Lower lobe of right lung (tissue), 2 donors: ENCODE measurements at regions not wholly inside any gene's neighbourhood (a gene's known extent, or its start where the extent isn't known, plus 50 kb on each side); places are given as distances from the start of the nearest gene placed in this dataset.

Experiments
- ATAC-seq, 2 donors: fragments of 200-7000 bp; cut with Tn5 transposase; one replicate each; pipeline ENCODE4 v1.9.1; 2020 to 2022; ENCODE audit warnings: mild to moderate bottlenecking in 2 of 2, moderate library complexity in 2 of 2
- DNase-seq: peaks from one replicate; pipeline ENCODE4 v3.0.0-alpha.2; 2020
- H3K27ac ChIP-seq: fragments of 200-600 bp; one replicate; pipeline ENCODE4 v1.8.0; 2022
- H3K27me3 ChIP-seq: fragments of 200-600 bp; one replicate; pipeline ENCODE4 v1.8.0; 2022; ENCODE audit warnings: low read depth
- H3K36me3 ChIP-seq: fragments of 200-600 bp; one replicate; pipeline ENCODE4 v1.8.0; 2022; ENCODE audit warnings: mild to moderate bottlenecking
- H3K4me1 ChIP-seq: fragments of 200-600 bp; one replicate; pipeline ENCODE4 v1.8.0; 2022
- H3K4me3 ChIP-seq: fragments of 200-600 bp; one replicate; pipeline ENCODE4 v1.8.0; 2022; ENCODE audit warnings: mild to moderate bottlenecking
- H3K9me3 ChIP-seq: fragments of 200-600 bp; one replicate; pipeline ENCODE4 v1.8.0; 2022
- intact Hi-C: fragments of 100-400 bp; cut with DNase I; formaldehyde crosslinking; loops from one replicate; pipeline ENCODE4 v1.11.0; 2022
- TF ChIP-seq, protein P1 (sequence below): fragments of 200-600 bp; IDR thresholded peaks from one replicate; pipeline ENCODE4 v1.8.0; 2022; ENCODE audit warnings: antibody characterized with exemption, mild to moderate bottlenecking
- donor health status: DM: no; HTN: yes; CAD: no; lungs with severe emphysema.

DNA sequence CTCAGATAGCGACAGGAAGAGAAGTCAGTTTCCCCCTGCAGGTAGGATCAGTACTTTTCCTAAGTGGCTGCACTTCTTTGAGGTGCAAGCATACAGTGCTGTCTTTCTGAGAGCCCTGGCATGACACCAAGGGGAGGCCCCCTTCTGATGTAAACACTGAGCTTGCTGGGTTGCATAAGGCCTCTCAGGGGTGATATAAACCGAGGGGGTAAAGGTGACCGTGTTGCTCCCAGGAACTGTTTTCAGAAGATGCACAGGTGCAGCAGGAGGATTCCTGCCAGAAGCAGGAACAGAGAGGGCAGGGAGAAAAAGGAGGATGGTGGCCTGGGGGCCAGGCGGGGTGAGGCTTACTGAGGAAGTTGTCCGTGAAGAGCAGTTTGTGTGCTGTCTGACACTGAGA lies 74.0 kb upstream of the ZNF30 start:
- Histone ChIP-seq H3K27me3 (no peaks in the 10 kb centered on the region), H3K27ac (no peak overlapping the region), H3K9me3 (no peaks in the 10 kb centered on the region), H3K36me3 (no peaks in the 10 kb centered on the region), H3K4me3 (no peak overlapping the region), H3K4me1 (no peaks in the 10 kb centered on the region)
- DNase-seq: no peak
- intact Hi-C loops: no loop called here
- TF ChIP-seq, protein P1, sequence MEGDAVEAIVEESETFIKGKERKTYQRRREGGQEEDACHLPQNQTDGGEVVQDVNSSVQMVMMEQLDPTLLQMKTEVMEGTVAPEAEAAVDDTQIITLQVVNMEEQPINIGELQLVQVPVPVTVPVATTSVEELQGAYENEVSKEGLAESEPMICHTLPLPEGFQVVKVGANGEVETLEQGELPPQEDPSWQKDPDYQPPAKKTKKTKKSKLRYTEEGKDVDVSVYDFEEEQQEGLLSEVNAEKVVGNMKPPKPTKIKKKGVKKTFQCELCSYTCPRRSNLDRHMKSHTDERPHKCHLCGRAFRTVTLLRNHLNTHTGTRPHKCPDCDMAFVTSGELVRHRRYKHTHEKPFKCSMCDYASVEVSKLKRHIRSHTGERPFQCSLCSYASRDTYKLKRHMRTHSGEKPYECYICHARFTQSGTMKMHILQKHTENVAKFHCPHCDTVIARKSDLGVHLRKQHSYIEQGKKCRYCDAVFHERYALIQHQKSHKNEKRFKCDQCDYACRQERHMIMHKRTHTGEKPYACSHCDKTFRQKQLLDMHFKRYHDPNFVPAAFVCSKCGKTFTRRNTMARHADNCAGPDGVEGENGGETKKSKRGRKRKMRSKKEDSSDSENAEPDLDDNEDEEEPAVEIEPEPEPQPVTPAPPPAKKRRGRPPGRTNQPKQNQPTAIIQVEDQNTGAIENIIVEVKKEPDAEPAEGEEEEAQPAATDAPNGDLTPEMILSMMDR: no peak
- no peak for ATAC-seq

DNA sequence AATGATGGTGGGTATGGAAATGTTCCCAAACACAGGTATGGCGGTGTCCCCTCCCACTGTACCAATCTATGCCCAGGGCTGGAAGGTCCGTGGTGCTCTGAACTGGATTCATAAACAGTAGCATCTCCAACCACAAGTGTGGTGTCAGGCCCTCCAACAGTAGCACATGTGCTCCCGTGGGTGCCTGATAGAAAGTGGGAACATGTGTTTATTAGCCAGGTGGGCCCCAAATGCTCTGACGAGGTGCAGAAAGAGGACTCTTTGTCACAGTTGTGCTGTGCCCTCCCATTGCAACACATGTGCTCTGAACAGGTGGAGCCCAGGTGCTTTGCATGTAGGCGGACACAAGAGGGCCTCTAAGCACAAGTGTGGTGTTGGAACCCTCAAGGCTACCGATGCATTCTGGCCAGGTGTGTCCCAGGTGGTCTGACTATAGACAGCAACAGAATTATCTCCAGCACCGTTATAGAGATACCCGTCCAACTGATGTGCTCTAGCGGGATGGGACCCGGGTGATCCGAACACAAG lies 75.4 kb upstream of the ZNF30 start:
- H3K9me3 ChIP-seq: no peaks in the 10 kb centered on the region
- no peak overlapping the region for H3K27ac ChIP-seq
- no peaks in the 10 kb centered on the region for H3K36me3 ChIP-seq
- H3K27me3 ChIP-seq: no peaks in the 10 kb centered on the region
- TF ChIP-seq, protein P1: no peak
- DNase-seq (no peak), ATAC-seq (no peak)
- H3K4me3 ChIP-seq: no peak overlapping the region
- intact Hi-C loops: no loop called here
- no peaks in the 10 kb centered on the region for H3K4me1 ChIP-seq

DNA sequence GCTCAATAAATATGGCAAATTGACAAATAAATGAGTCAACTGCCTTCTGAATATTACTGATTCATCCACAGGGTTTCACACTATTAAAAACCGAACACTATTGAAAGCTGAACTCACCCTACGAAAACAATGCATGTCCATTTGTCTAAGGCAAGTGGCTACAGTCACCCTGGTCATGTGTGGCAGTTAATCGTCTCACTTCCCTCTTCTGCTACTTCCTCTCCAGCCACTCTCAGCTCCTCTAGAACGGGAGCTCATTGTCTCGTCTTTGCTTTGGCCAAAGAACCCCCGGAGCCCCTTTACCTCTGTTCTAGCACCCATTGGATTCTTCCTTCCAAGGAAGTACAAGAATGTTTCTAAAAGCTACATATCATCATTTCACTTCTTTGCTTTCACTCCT lies 74.4 kb upstream of the ZNF599 start:
- no peak for DNase-seq
- ATAC-seq: no peak
- TF ChIP-seq, protein P1: no peak

DNA sequence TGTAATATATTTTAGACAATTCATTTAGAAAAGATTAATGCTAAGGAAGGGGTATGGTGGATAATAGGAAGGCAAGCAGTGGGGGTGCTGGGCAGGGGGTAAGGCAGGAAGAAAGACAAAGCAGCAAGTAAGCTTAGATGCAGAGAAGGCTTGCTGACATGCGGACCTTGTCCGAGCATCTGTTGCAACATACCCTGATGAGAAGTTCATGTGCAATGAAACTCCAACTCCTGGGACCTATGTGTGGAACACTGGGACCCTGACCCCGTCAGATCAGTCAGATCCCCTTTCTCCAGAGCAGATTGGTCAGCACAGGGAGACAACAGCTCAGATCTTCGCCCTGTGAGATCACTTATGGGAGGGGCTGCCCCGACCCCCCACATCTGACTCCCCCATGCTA lies 71.3 kb upstream of the ZNF599 start:
- no peak for ATAC-seq
- intact Hi-C loops: no loop called here
- DNase-seq: no peak
- Histone ChIP-seq H3K9me3 (no peaks in the 10 kb centered on the region), H3K4me1 (no peaks in the 10 kb centered on the region), H3K27me3 (no peaks in the 10 kb centered on the region), H3K4me3 (no peak overlapping the region), H3K36me3 (no peaks in the 10 kb centered on the region), H3K27ac (no peak overlapping the region)
- TF ChIP-seq, protein P1: no peak

More for the DNA sequence above, 74.4 kb upstream of the ZNF599 start:
- intact Hi-C loops: no loop called here
- Histone ChIP-seq H3K4me3 (no peak overlapping the region), H3K36me3 (no peaks in the 10 kb centered on the region), H3K27me3 (no peaks in the 10 kb centered on the region), H3K9me3 (no peaks in the 10 kb centered on the region), H3K27ac (no peak overlapping the region), H3K4me1 (no peaks in the 10 kb centered on the region)

- ATAC-seq (no peak), DNase-seq (no peak)
- H3K27ac ChIP-seq: no peak overlapping the region
- no peaks in the 10 kb centered on the region for H3K27me3 ChIP-seq
- H3K4me1 ChIP-seq: peaks cover 12% of the 10 kb centered on the region
- H3K4me3 ChIP-seq: no peak overlapping the region
- H3K36me3 ChIP-seq: no peaks in the 10 kb centered on the region
- TF ChIP-seq, protein P1: no peak
- intact Hi-C loops: no loop called here
- no peaks in the 10 kb centered on the region for H3K9me3 ChIP-seq
Observed at GRCh38 chr19:34841780-34842179, 68.8 kb upstream of the ZNF599 start.
